ENCODE measurements at regions not wholly inside any gene's neighbourhood (a gene's known extent, or its start where the extent isn't known, plus 50 kb on each side); places are given as distances from the start of the nearest gene placed in this dataset.

- no peak for DNase-seq (ENCODE audit: low read depth)
Measured at GRCh38 chr12:111010916-111011657, 90.7 kb upstream of the MYL2 start.

GRCh38 chr12:111010061-111010460 lies 89.7 kb upstream of the MYL2 start:
- DNase-seq (ENCODE audit: low read depth) = no peak

GRCh38 chr12:111006621-111007020 lies 86.2 kb upstream of the MYL2 start:
- DNase-seq (ENCODE audit: low read depth) = no peak

- no peak for DNase-seq (ENCODE audit: low read depth)
Measured at GRCh38 chr12:110998971-110999370, 78.6 kb upstream of the MYL2 start.

- no peak for DNase-seq (ENCODE audit: low read depth)
Measured at GRCh38 chr12:110998165-110998564, 77.8 kb upstream of the MYL2 start.

- DNase-seq (ENCODE audit: low read depth) = no peak
Measured at GRCh38 chr12:110996415-110996814, 76.0 kb upstream of the MYL2 start.

GRCh38 chr12:110995615-110996014 lies 75.2 kb upstream of the MYL2 start:
- DNase-seq (ENCODE audit: low read depth) = no peak

- no peak for DNase-seq (ENCODE audit: low read depth)
Measured at GRCh38 chr12:110995016-110995415, 74.6 kb upstream of the MYL2 start.

- no peak for DNase-seq (ENCODE audit: low read depth)
Measured at GRCh38 chr12:110993434-110993833, 73.1 kb upstream of the MYL2 start.

- no peak for DNase-seq (ENCODE audit: low read depth)
Measured at GRCh38 chr12:110992909-110993308, 72.5 kb upstream of the MYL2 start.

- no peak for DNase-seq (ENCODE audit: low read depth)
Measured at GRCh38 chr12:110983811-110984210, 63.4 kb upstream of the MYL2 start.

- DNase-seq (ENCODE audit: low read depth) = no peak
Measured at GRCh38 chr12:110972866-110973265, 52.5 kb upstream of the MYL2 start.

- no peak for DNase-seq (ENCODE audit: low read depth)
Measured at GRCh38 chr12:110971936-110972335, 51.6 kb upstream of the MYL2 start.

- no peak for DNase-seq (ENCODE audit: low read depth)
Measured at GRCh38 chr12:110971189-110971920, 51.0 kb upstream of the MYL2 start.

Measured in EH (cell line).